ENCODE measurements at regions not wholly inside any gene's neighbourhood (a gene's known extent, or its start where the extent isn't known, plus 50 kb on each side); places are given as distances from the start of the nearest gene placed in this dataset.
"Not testable (repeated sequence)": the region's sequence is repeated elsewhere in the genome, so short reads cannot be mapped to it uniquely, and the experiment has no call there.

DNA sequence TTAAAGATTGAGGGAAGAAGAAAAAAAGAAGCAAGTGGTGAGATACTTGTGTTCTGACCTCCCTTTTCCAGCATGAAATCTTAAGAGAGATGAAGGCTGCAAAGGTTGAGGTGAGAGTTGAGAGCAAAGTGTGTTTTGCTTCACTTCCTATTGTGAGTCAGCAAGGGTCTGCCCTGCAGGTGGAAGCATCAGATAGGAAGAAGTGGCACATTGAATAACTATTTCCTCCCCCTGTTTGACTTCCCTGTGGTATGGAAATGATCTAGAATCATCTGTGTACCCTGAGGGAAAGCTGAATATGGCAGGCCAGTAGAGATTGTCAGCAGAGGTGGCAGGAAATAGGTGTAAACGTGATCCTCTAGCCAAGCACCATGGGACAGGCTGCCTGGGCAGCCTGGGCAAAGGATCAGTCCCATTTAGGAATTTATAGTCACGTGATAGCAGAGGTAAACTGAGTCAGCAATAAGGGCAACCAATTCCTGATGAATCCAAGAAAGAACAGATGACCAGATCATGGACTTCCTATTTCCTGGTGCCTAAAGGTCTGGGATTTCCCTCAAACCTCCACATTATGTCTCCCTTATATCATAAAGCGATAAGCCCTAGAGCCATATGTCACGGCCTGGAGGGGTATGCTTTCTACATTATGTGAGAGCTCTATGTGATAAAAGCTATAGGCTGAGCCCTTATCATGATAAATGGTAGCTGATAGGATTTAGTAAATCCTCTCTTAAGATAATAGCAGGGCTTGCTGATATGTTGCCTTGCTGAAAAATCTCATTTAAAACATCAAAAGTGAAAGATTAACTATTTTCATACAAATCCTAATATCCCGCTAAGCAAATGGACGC, 287.0 kb downstream of the MDFIC start:
- H3K9ac ChIP-seq (ENCODE audit: low read length): no peak overlapping the region

DNA sequence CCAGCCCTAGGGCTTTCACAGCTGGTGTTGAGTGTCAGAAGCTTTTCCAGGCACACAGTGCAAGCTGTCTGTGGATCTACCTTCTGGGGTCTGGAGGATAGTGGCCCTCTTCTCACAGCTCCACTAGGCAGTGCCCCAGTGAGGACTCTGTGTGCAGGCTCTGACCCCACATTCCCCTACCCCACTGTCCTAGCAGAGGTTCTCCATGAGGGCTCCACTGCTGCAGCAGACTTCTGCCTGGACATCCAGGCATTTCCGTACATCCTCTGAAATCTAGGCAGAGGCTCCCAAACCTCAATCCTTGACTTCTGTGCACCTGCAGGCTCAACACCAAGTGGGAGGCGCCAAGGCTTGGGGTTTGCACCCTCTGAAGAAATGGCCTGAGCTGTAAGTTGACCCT, 284.5 kb downstream of the MDFIC start:
- not testable (repeated sequence) for H3K4ac ChIP-seq (ENCODE audit: low read depth, low read length); H2BK5ac ChIP-seq (ENCODE audit: low read depth, low read length, poor library complexity); H3K9ac ChIP-seq (ENCODE audit: low read length); H3K9me3 ChIP-seq (ENCODE audit: insufficient read depth, low read depth, low read length); H3K27ac ChIP-seq (ENCODE audit: low read depth, low read length); H3K36me3 ChIP-seq (ENCODE audit: control insufficient read depth in 1 of 2, insufficient read depth in 2 of 2, low read length in 2 of 2); H4K12ac ChIP-seq (ENCODE audit: low read depth, low read length); H3K27me3 ChIP-seq (ENCODE audit: insufficient read depth, low read length); H3K79me2 ChIP-seq (ENCODE audit: control insufficient read depth, insufficient read depth, low read length, poor library complexity); H2AK5ac ChIP-seq (ENCODE audit: low read length); H4K8ac ChIP-seq (ENCODE audit: low read depth, low read length); H3K14ac ChIP-seq (ENCODE audit: low read length); DNase-seq; H3K18ac ChIP-seq (ENCODE audit: low read length); H3K4me2 ChIP-seq (ENCODE audit: low read length); H2AFZ ChIP-seq (ENCODE audit: insufficient read depth, low read length, poor library complexity); H4K91ac ChIP-seq (ENCODE audit: low read depth, low read length); H2BK12ac ChIP-seq (ENCODE audit: low read length); H3K4me1 ChIP-seq (ENCODE audit: control insufficient read depth in 1 of 2, insufficient read depth in 2 of 2, low read length in 2 of 2); H3K79me1 ChIP-seq (ENCODE audit: low read length); H2BK120ac ChIP-seq (ENCODE audit: insufficient read depth, low read length, poor library complexity); H3K23ac ChIP-seq (ENCODE audit: low read length); H3K4me3 ChIP-seq (ENCODE audit: low read depth, low read length)
- no CpG with 5 or more reads among the region's 2 CpGs for WGBS (ENCODE audit: extremely low coverage, insufficient coverage, insufficient read length)

More for the DNA sequence above, 287.0 kb downstream of the MDFIC start:
- Histone ChIP-seq H3K36me3 (ENCODE audit: control insufficient read depth in 1 of 2, insufficient read depth in 2 of 2, low read length in 2 of 2) (peaks cover 0 to 4% of the 10 kb centered on the region in 2 experiments), H3K27ac (ENCODE audit: low read depth, low read length) (no peak overlapping the region), H3K4me3 (ENCODE audit: low read depth, low read length) (no peak overlapping the region), H4K8ac (ENCODE audit: low read depth, low read length) (no peak overlapping the region), H3K79me1 (ENCODE audit: low read length) (no peaks in the 10 kb centered on the region), H3K4me2 (ENCODE audit: low read length) (no peak overlapping the region), H3K23ac (ENCODE audit: low read length) (no peak overlapping the region), H2AK5ac (ENCODE audit: low read length) (no peak overlapping the region), H2BK5ac (ENCODE audit: low read depth, low read length, poor library complexity) (no peak overlapping the region), H3K4me1 (ENCODE audit: control insufficient read depth in 1 of 2, insufficient read depth in 2 of 2, low read length in 2 of 2) (no peaks in the 10 kb centered on the region), H4K91ac (ENCODE audit: low read depth, low read length) (no peak overlapping the region), H2BK12ac (ENCODE audit: low read length) (no peak overlapping the region), H2AFZ (ENCODE audit: insufficient read depth, low read length, poor library complexity) (no peak overlapping the region), H3K14ac (ENCODE audit: low read length) (no peak overlapping the region), H3K79me2 (ENCODE audit: control insufficient read depth, insufficient read depth, low read length, poor library complexity) (no peaks in the 10 kb centered on the region), H3K27me3 (ENCODE audit: insufficient read depth, low read length) (no peaks in the 10 kb centered on the region), H4K12ac (ENCODE audit: low read depth, low read length) (no peak overlapping the region), H2BK120ac (ENCODE audit: insufficient read depth, low read length, poor library complexity) (no peak overlapping the region), H3K9me3 (ENCODE audit: insufficient read depth, low read depth, low read length) (peaks cover 6% of the 10 kb centered on the region), H3K4ac (ENCODE audit: low read depth, low read length) (no peak overlapping the region), H3K18ac (ENCODE audit: low read length) (no peak overlapping the region)
- no CpG with 5 or more reads among the region's 6 CpGs for WGBS (ENCODE audit: extremely low coverage, insufficient coverage, insufficient read length)
- peak; percentile 13 to 60 for DNase-seq

DNA sequence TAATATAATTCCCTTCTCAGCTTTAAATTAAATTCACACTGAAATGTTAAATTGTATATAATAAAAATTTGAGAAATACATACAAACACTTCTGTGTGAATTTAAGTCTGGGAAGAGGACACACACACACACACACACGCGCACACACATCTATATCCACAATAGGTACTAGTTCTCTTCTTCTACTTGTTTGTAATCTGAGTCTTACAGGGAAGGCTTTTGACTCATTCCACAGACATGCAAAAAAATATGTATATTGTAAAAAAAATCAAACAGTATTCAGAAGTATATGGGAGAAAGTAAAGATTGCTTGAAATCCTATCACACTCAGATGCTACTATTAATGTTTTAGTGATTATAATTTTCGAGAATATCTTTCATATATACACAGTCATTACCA, 276.2 kb downstream of the MDFIC start:
- no peak for DNase-seq
- H3K79me2 ChIP-seq (ENCODE audit: control insufficient read depth, insufficient read depth, low read length, poor library complexity): no peaks in the 10 kb centered on the region

DNA sequence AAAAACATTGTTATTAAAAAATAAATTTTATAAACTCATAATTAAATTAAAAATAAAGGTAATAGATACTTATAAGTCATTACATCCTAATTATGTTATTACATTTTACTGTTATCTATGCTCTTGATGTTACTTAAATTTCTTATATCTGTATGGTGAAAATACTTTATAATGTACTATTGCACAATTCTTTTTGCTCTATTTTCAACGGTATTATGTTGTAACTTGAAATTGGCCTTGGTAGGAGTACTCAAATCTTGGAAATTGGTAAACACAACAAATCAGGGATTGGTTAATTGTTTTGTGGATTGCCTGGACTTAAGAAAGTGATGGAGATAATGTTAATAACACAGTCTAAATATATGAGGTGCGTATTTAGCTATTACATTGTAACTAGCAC, 273.3 kb downstream of the MDFIC start:
- no peak overlapping the region for H2BK5ac ChIP-seq (ENCODE audit: low read depth, low read length, poor library complexity)
- no peak overlapping the region for H4K12ac ChIP-seq (ENCODE audit: low read depth, low read length)
- H4K91ac ChIP-seq (ENCODE audit: low read depth, low read length): no peak overlapping the region
- H3K23ac ChIP-seq (ENCODE audit: low read length): no peak overlapping the region
- H3K9me3 ChIP-seq (ENCODE audit: insufficient read depth, low read depth, low read length): no peaks in the 10 kb centered on the region
- H2BK120ac ChIP-seq (ENCODE audit: insufficient read depth, low read length, poor library complexity): no peak overlapping the region
- H2AFZ ChIP-seq (ENCODE audit: insufficient read depth, low read length, poor library complexity): no peak overlapping the region
- no peak overlapping the region for H4K8ac ChIP-seq (ENCODE audit: low read depth, low read length)
- H3K79me2 ChIP-seq (ENCODE audit: control insufficient read depth, insufficient read depth, low read length, poor library complexity): no peaks in the 10 kb centered on the region
- no peaks in the 10 kb centered on the region for H3K27me3 ChIP-seq (ENCODE audit: insufficient read depth, low read length)
- no peaks in the 10 kb centered on the region for H3K79me1 ChIP-seq (ENCODE audit: low read length)
- no peak overlapping the region for H3K4me3 ChIP-seq (ENCODE audit: low read depth, low read length)
- no peak overlapping the region for H3K4me2 ChIP-seq (ENCODE audit: low read length)
- H3K27ac ChIP-seq (ENCODE audit: low read depth, low read length): no peak overlapping the region
- no peak overlapping the region for H3K9ac ChIP-seq (ENCODE audit: low read length)
- H3K18ac ChIP-seq (ENCODE audit: low read length): no peak overlapping the region
- no CpG with 5 or more reads among the region's 2 CpGs for WGBS (ENCODE audit: extremely low coverage, insufficient coverage, insufficient read length)
- H3K4ac ChIP-seq (ENCODE audit: low read depth, low read length): no peak overlapping the region
- no peak overlapping the region for H3K14ac ChIP-seq (ENCODE audit: low read length)
- no peak for DNase-seq
- no peaks in the 10 kb centered on the region for H3K36me3 ChIP-seq (ENCODE audit: control insufficient read depth in 1 of 2, insufficient read depth in 2 of 2, low read length in 2 of 2)
- no peak overlapping the region for H2BK12ac ChIP-seq (ENCODE audit: low read length)
- H3K4me1 ChIP-seq (ENCODE audit: control insufficient read depth in 1 of 2, insufficient read depth in 2 of 2, low read length in 2 of 2): no peaks in the 10 kb centered on the region
- no peak overlapping the region for H2AK5ac ChIP-seq (ENCODE audit: low read length)

More for the DNA sequence above, 276.2 kb downstream of the MDFIC start:
- Histone ChIP-seq H3K27me3 (ENCODE audit: insufficient read depth, low read length) (no peaks in the 10 kb centered on the region), H3K4me3 (ENCODE audit: low read depth, low read length) (no peak overlapping the region), H3K27ac (ENCODE audit: low read depth, low read length) (no peak overlapping the region), H3K4me2 (ENCODE audit: low read length) (no peak overlapping the region), H3K36me3 (ENCODE audit: control insufficient read depth in 1 of 2, insufficient read depth in 2 of 2, low read length in 2 of 2) (no peaks in the 10 kb centered on the region), H3K18ac (ENCODE audit: low read length) (no peak overlapping the region), H3K14ac (ENCODE audit: low read length) (no peak overlapping the region), H3K9ac (ENCODE audit: low read length) (no peak overlapping the region), H3K79me1 (ENCODE audit: low read length) (no peaks in the 10 kb centered on the region), H4K91ac (ENCODE audit: low read depth, low read length) (no peak overlapping the region), H2BK120ac (ENCODE audit: insufficient read depth, low read length, poor library complexity) (no peak overlapping the region), H4K8ac (ENCODE audit: low read depth, low read length) (no peak overlapping the region), H3K23ac (ENCODE audit: low read length) (no peak overlapping the region), H2BK5ac (ENCODE audit: low read depth, low read length, poor library complexity) (no peak overlapping the region), H3K4me1 (ENCODE audit: control insufficient read depth in 1 of 2, insufficient read depth in 2 of 2, low read length in 2 of 2) (no peaks in the 10 kb centered on the region), H2AK5ac (ENCODE audit: low read length) (no peak overlapping the region), H2BK12ac (ENCODE audit: low read length) (no peak overlapping the region), H3K9me3 (ENCODE audit: insufficient read depth, low read depth, low read length) (no peaks in the 10 kb centered on the region), H2AFZ (ENCODE audit: insufficient read depth, low read length, poor library complexity) (no peak overlapping the region), H3K4ac (ENCODE audit: low read depth, low read length) (no peak overlapping the region), H4K12ac (ENCODE audit: low read depth, low read length) (no peak overlapping the region)
- WGBS (ENCODE audit: extremely low coverage, insufficient coverage, insufficient read length): no CpG with 5 or more reads among the region's 3 CpGs

Measured in trophoblast cell (in vitro differentiated cells and primary cell).